GM12872 (cell line): ENCODE measurements at regions not wholly inside any gene's neighbourhood (a gene's known extent, or its start where the extent isn't known, plus 50 kb on each side); places are given as distances from the start of the nearest gene placed in this dataset.

ENCODE experiments used
- CTCF ChIP-seq: IDR thresholded peaks from 3 replicates; pipeline ENCODE4 v1.5.1; 2011; ENCODE audit warnings: low read depth, mild to moderate bottlenecking, low read length, moderate library complexity; ENCODE audit not compliant: insufficient read depth

- TF ChIP-seq CTCF: no peak
Observed at GRCh38 chr11:104633226-104633625, 265.0 kb downstream of the CASP12 start.

GRCh38 chr11:104630352-104630751 is 267.9 kb downstream of the CASP12 start:
- TF ChIP-seq CTCF: no peak

- no peak for TF ChIP-seq CTCF
Observed at GRCh38 chr11:104625246-104625645, 273.0 kb downstream of the CASP12 start.

- no peak for TF ChIP-seq CTCF
Observed at GRCh38 chr11:104624021-104624420, 274.2 kb downstream of the CASP12 start.

- no peak for TF ChIP-seq CTCF
Observed at GRCh38 chr11:104623518-104623917, 274.7 kb downstream of the CASP12 start.

- TF ChIP-seq CTCF: no peak
Observed at GRCh38 chr11:104620991-104621390, 277.3 kb downstream of the CASP12 start.

- TF ChIP-seq CTCF: no peak
Observed at GRCh38 chr11:104619751-104620150, 278.5 kb downstream of the CASP12 start.

GRCh38 chr11:104618954-104619353 is 279.3 kb downstream of the CASP12 start:
- TF ChIP-seq CTCF: no peak
